GM12892 (cell line): ENCODE measurements at regions not wholly inside any gene's neighbourhood (a gene's known extent, or its start where the extent isn't known, plus 50 kb on each side); places are given as distances from the start of the nearest gene placed in this dataset.

Source experiments
- POLR2A ChIP-seq: IDR thresholded peaks from 2 replicates; pipeline ENCODE4 v1.6.1; 2011; ENCODE audit warnings: low read depth, low read length, control low read depth
- POLR2AphosphoS5 ChIP-seq: IDR thresholded peaks from 2 replicates; pipeline ENCODE4 v1.6.1; 2011; ENCODE audit warnings: low read depth, low read length, control low read depth

DNA sequence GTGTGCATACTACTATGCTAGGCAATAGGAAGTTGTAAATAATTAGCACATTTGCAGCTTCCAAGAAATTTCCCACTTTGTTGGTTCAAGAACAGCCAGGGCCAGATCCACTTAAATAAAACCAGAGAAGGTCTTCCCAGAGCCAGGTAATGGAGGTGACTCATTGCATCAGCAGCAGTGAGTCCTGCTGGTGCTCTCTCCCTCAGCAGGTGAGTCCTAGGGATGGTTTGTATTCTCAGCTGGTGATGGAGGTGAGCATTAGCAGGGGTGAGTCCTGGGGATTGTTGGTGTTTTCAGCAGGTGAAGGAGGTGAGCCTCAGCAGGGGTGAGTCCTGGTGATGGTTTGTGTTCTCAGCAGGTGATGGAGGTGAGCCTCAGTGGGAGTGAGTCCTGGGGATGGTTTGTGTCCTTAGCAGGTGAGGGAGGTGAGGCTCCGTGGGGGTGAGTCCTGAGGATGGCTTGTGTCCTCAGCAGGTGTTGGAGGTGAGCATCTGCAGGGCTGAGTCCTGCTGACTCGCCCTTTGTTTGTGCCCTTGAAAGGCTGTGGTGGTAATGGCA lies 232.8 kb upstream of the EXOC2 start:
- TF ChIP-seq POLR2A (no peak), POLR2AphosphoS5 (no peak)
